H1 (cell line): ENCODE measurements at regions not wholly inside any gene's neighbourhood (a gene's known extent, or its start where the extent isn't known, plus 50 kb on each side); places are given as distances from the start of the nearest gene placed in this dataset.

ENCODE experiments used
- EGR1 ChIP-seq: IDR thresholded peaks from 2 replicates; pipeline ENCODE4 v1.6.1; 2011; ENCODE audit warnings: low read depth, low read length, borderline replicate concordance
- FOSL1 ChIP-seq: IDR thresholded peaks from 2 replicates; pipeline ENCODE4 v1.6.1; 2011; ENCODE audit warnings: mild to moderate bottlenecking, low read depth, low read length, moderate library complexity; ENCODE audit not compliant: insufficient read depth
- NRF1 ChIP-seq: IDR thresholded peaks from 2 replicates; pipeline ENCODE4 v1.6.1; 2011; ENCODE audit warnings: mild to moderate bottlenecking, low read depth, low read length, improper control_type of control experiment
- PHF8 ChIP-seq: fragments of 200-600 bp; sonication (generic); conservative IDR thresholded peaks from 2 replicates; pipeline ENCODE4 v1.7.1; 2012; ENCODE audit warnings: low read depth, mild to moderate bottlenecking, inconsistent platforms, low read length, moderate library complexity
- TF ChIP-seq, protein P1 (sequence below): IDR thresholded peaks from 2 replicates; pipeline ENCODE4 v1.6.1; 2012; ENCODE audit warnings: inconsistent platforms
- TF ChIP-seq, protein P2 (sequence below): IDR thresholded peaks from 2 replicates; pipeline ENCODE4 v1.6.1; 2011; ENCODE audit warnings: low read depth, mild to moderate bottlenecking, low read length; ENCODE audit not compliant: insufficient read depth

DNA sequence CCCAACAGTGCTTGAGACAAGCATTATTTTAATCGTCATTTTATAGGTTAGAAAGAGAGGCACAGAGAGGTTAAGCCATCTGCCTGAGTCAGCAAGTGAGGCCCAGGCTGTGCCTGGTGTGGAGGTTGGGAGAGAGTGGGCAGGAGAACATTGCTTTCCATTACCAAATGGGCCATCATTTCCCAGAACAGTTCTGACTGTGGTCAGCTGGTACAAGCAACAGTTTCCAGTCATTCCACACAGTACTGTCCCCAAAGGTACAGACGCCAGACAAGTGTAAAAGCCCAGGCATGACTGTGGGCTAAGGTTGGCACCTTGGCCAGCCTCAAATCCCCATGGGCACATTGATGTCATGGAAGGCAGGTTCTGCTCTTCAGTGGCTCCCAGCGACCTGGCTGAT is 98.2 kb upstream of the LCLAT1 start (continued):
- TF ChIP-seq EGR1 (no peak), FOSL1 (no peak), PHF8 (no peak), NRF1 (no peak)
- TF ChIP-seq, protein P1, sequence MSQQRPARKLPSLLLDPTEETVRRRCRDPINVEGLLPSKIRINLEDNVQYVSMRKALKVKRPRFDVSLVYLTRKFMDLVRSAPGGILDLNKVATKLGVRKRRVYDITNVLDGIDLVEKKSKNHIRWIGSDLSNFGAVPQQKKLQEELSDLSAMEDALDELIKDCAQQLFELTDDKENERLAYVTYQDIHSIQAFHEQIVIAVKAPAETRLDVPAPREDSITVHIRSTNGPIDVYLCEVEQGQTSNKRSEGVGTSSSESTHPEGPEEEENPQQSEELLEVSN, result no peak
- TF ChIP-seq, protein P2, sequence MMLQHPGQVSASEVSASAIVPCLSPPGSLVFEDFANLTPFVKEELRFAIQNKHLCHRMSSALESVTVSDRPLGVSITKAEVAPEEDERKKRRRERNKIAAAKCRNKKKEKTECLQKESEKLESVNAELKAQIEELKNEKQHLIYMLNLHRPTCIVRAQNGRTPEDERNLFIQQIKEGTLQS, result no peak
